Panc1 (cell line): ENCODE measurements at regions not wholly inside any gene's neighbourhood (a gene's known extent, or its start where the extent isn't known, plus 50 kb on each side); places are given as distances from the start of the nearest gene placed in this dataset.

Experiments
- ATAC-seq: fragments of 200-7000 bp; cut with Tn5 transposase; 2 replicates; pipeline ENCODE4 v1.9.1; 2020; ENCODE audit warnings: mild to moderate bottlenecking, moderate library complexity
- BruUV-seq: library from RNA; stranded (reverse); fragments of 400-500 nt; replicated peaks from 2 replicates; lab custom pipeline; 2021; lab: Mats Ljungman, UMichigan
- CTCF ChIA-PET: fragments of 300-600 bp; sonication (Branson Sonifier 250); formaldehyde crosslinking; loops from one replicate; lab custom pipeline; 2022; ENCODE audit warnings: antibody characterized with exemption; lab: Charles Lee
- POLR2A ChIA-PET: fragments of 300-600 bp; sonication (Branson Sonifier 250); formaldehyde crosslinking; loops from one replicate; lab custom pipeline; 2022; ENCODE audit warnings: antibody characterized with exemption; lab: Charles Lee
- DNase-seq: peaks from one replicate; pipeline ENCODE4 v3.0.0-alpha.2; 2010; ENCODE audit warnings: low read depth, low spot score
- H3K27ac ChIP-seq: 2 replicates; pipeline ENCODE4 v1.5.1; 2011; ENCODE audit warnings: mild to moderate bottlenecking, low read length, inconsistent platforms
- H3K27me3 ChIP-seq: fragments of 200-500 bp; sonication (Bioruptor generic); 2 replicates; pipeline ENCODE4 v1.6.0; 2014; ENCODE audit warnings: low read length, inconsistent platforms; ENCODE audit not compliant: control insufficient read depth, insufficient read depth
- H3K36me3 ChIP-seq: fragments of 200-500 bp; sonication (Bioruptor generic); 2 replicates; pipeline ENCODE4 v1.5.1; 2014; ENCODE audit warnings: inconsistent platforms, mild to moderate bottlenecking, low read length, moderate library complexity; ENCODE audit not compliant: control insufficient read depth, insufficient read depth
- H3K4me1 ChIP-seq: 2 replicates; pipeline ENCODE4 v1.5.1; 2011; ENCODE audit warnings: inconsistent platforms, mild to moderate bottlenecking, low read length, moderate library complexity; ENCODE audit not compliant: control insufficient read depth, insufficient read depth
- H3K4me3 ChIP-seq, 2 experiments: 2 replicates each; pipeline ENCODE4 v1.5.1; 2011 to 2012; ENCODE audit warnings: low read depth in 2 of 2, low read length in 2 of 2, mild to moderate bottlenecking in 2 of 2, inconsistent platforms in 1 of 2, moderate library complexity in 1 of 2
- H3K9me3 ChIP-seq: fragments of 200-500 bp; sonication (Bioruptor generic); 2 replicates; pipeline ENCODE4 v1.5.1; 2014; ENCODE audit warnings: low read depth, mild to moderate bottlenecking, inconsistent platforms, low read length, moderate library complexity; ENCODE audit not compliant: control insufficient read depth, insufficient read depth
- CTCF ChIP-seq: fragments of 450-650 bp; IDR thresholded peaks from 2 replicates; pipeline ENCODE4 v1.5.1; 2017; ENCODE audit warnings: mild to moderate bottlenecking
- POLR2AphosphoS5 ChIP-seq: IDR thresholded peaks from 2 replicates; pipeline ENCODE4 v1.6.1; 2012; ENCODE audit warnings: mild to moderate bottlenecking, low read depth, low read length, moderate library complexity
- REST ChIP-seq, 2 experiments: IDR thresholded peaks; 2 replicates each; pipeline ENCODE4 v1.6.1; 2011 to 2012; ENCODE audit warnings: low read depth in 2 of 2, control low read depth in 1 of 2, low read length in 1 of 2, mild to moderate bottlenecking in 1 of 2, moderate library complexity in 1 of 2; ENCODE audit not compliant: insufficient read depth in 1 of 2
- SIN3A ChIP-seq: IDR thresholded peaks from 2 replicates; pipeline ENCODE4 v1.6.1; 2012; ENCODE audit warnings: low read depth, mild to moderate bottlenecking, low read length, moderate library complexity, borderline replicate concordance; ENCODE audit not compliant: insufficient read depth
- TCF7L2 ChIP-seq: IDR thresholded peaks from 2 replicates; pipeline ENCODE4 v1.6.1; 2011; ENCODE audit warnings: mild to moderate bottlenecking, low read depth, low read length, inconsistent platforms
- in situ Hi-C: cut with HindIII; loops from 2 replicates; pipeline ENCODE4 v1.10.0; 2016; ENCODE audit warnings: low sequenced_read_pairs, low pct_unique_long_range_greater_than_20kb
- intact Hi-C: fragments of 100-400 bp; cut with micrococcal nuclease; formaldehyde crosslinking; loops from one replicate; pipeline ENCODE4 v1.10.0; 2022; ENCODE audit not compliant: unreplicated experiment

- no peak for TF ChIP-seq CTCF
- no peak for TF ChIP-seq TCF7L2
- TF ChIP-seq SIN3A, result no peak
- no peak for TF ChIP-seq REST (IDR thresholded peaks at IDR 0.05; ENCODE audit: insufficient read depth in 1 of 2, low read depth in 2 of 2, low read length in 1 of 2)
- H3K36me3 ChIP-seq, result no peaks in the 10 kb centered on the region
- CTCF ChIA-PET, result no interaction called here
- ATAC-seq (no peak), DNase-seq (no peak)
- POLR2A ChIA-PET, result no interaction called here
- no peaks in the 10 kb centered on the region for H3K4me1 ChIP-seq
- in situ Hi-C loops, result no loop called here
- no peak overlapping the region for H3K4me3 ChIP-seq
- intact Hi-C loops, result no loop called here
- no peaks in the 10 kb centered on the region for H3K27me3 ChIP-seq
- H3K9me3 ChIP-seq, result no peaks in the 10 kb centered on the region
- BruUV-seq, result no TSS peak
- no peak overlapping the region for H3K27ac ChIP-seq
These were observed 62.2 kb upstream of the L3MBTL4 start for GRCh38 chr18:6476880-6477279.

GRCh38 chr18:6478121-6478520 is 63.4 kb upstream of the L3MBTL4 start:
- Histone ChIP-seq H3K36me3 (no peaks in the 10 kb centered on the region), H3K9me3 (no peaks in the 10 kb centered on the region), H3K27ac (no peak overlapping the region), H3K27me3 (no peaks in the 10 kb centered on the region), H3K4me1 (no peaks in the 10 kb centered on the region), H3K4me3 (no peak overlapping the region)
- TF ChIP-seq CTCF, result no peak
- TF ChIP-seq REST (IDR thresholded peaks at IDR 0.05; ENCODE audit: insufficient read depth in 1 of 2, low read depth in 2 of 2, low read length in 1 of 2), result no peak
- TF ChIP-seq TCF7L2, result no peak
- no peak for TF ChIP-seq POLR2AphosphoS5
- no peak for TF ChIP-seq SIN3A
- intact Hi-C loops, result no loop called here
- POLR2A ChIA-PET, result no interaction called here
- CTCF ChIA-PET, result no interaction called here
- in situ Hi-C loops, result no loop called here
- no peak for DNase-seq
- ATAC-seq, result no peak
- BruUV-seq, result no TSS peak
